Panc1 (cell line): ENCODE measurements at regions not wholly inside any gene's neighbourhood (a gene's known extent, or its start where the extent isn't known, plus 50 kb on each side); places are given as distances from the start of the nearest gene placed in this dataset.

Experiments
- CTCF ChIP-seq: fragments of 450-650 bp; IDR thresholded peaks from 2 replicates; pipeline ENCODE4 v1.5.1; 2017; ENCODE audit warnings: mild to moderate bottlenecking
- POLR2AphosphoS5 ChIP-seq: IDR thresholded peaks from 2 replicates; pipeline ENCODE4 v1.6.1; 2012; ENCODE audit warnings: mild to moderate bottlenecking, low read depth, low read length, moderate library complexity

GRCh38 chr14:97634751-97635150 is 837.6 kb downstream of the VRK1 start:
- TF ChIP-seq CTCF (no peak), POLR2AphosphoS5 (no peak)
